Endothelial cell of umbilical vein (primary cell): ENCODE measurements at regions not wholly inside any gene's neighbourhood (a gene's known extent, or its start where the extent isn't known, plus 50 kb on each side); places are given as distances from the start of the nearest gene placed in this dataset.
A peak's percentile ranks its signal among the peaks of the same experiment; 100 is the strongest.

Source experiments
- BruUV-seq: library from RNA; stranded (reverse); fragments of 400-500 nt; replicated peaks from 2 replicates; lab custom pipeline; 2021; lab: Mats Ljungman, UMichigan
- CTCF ChIA-PET: fragments of 300-600, 350-600 bp; sonication (Branson Sonifier 250); formaldehyde crosslinking; loops from one replicate; lab custom pipeline; 2021; ENCODE audit warnings: antibody characterized with exemption, inconsistent platforms; lab: Charles Lee
- POLR2A ChIA-PET: fragments of 300-600, 350-600 bp; sonication (Branson Sonifier 250); formaldehyde crosslinking; loops from one replicate; lab custom pipeline; 2021; ENCODE audit warnings: antibody characterized with exemption, inconsistent platforms; lab: Charles Lee
- DNase-seq: peaks from one replicate; pipeline ENCODE4 v3.0.0-alpha.2; 2011; ENCODE audit warnings: low read depth, low spot score
- FAIRE-seq: peaks from 2 replicates; lab custom pipeline; 2011; peaks lifted over from hg19 to GRCh38; lab: Jason Lieb, UNC
- H2AFZ ChIP-seq: 2 replicates; pipeline ENCODE4 v1.6.0; 2012; ENCODE audit warnings: low read depth, low read length, control low read depth, inconsistent platforms
- H3K27ac ChIP-seq: 2 replicates; pipeline ENCODE4 v1.5.1; 2011; ENCODE audit warnings: low read depth, mild to moderate bottlenecking, control low read depth, low read length, moderate library complexity; ENCODE audit not compliant: insufficient read depth
- H3K27me3 ChIP-seq, 2 experiments: 2 replicates each; pipeline versions ENCODE4 v1.6.0 to v1.6.1; 2011; ENCODE audit warnings: low read length in 2 of 2, mixed read lengths in 1 of 2; ENCODE audit not compliant: control insufficient read depth in 2 of 2, insufficient read depth in 2 of 2
- H3K36me3 ChIP-seq, 2 experiments: 2 replicates in 1 of 2; 3 replicates in 1 of 2; pipeline ENCODE4 v1.5.1; 2011; ENCODE audit warnings: low read length in 2 of 2, mild to moderate bottlenecking in 1 of 2, moderate library complexity in 1 of 2; ENCODE audit not compliant: control insufficient read depth in 2 of 2, insufficient read depth in 2 of 2; ENCODE audit errors: extremely low read depth in 1 of 2
- H3K4me1 ChIP-seq: 3 replicates; pipeline ENCODE4 v1.5.1; 2011; ENCODE audit warnings: mild to moderate bottlenecking, low read length; ENCODE audit not compliant: control insufficient read depth, insufficient read depth; ENCODE audit errors: extremely low read depth
- H3K4me2 ChIP-seq: 2 replicates; pipeline ENCODE4 v1.6.1; 2011; ENCODE audit warnings: low read length, control low read depth, mixed read lengths; ENCODE audit not compliant: insufficient read depth
- H3K4me3 ChIP-seq, 3 experiments: fragments of 200-600 bp in 1 of 3; sonication (generic), shearing (Covaris generic) in 1 of 3; replicated peaks in 1 of 3; 2 replicates each; pipeline ENCODE4 v1.5.1; 2011 to 2016; ENCODE audit warnings: control low read depth in 3 of 3, low read length in 3 of 3, mild to moderate bottlenecking in 2 of 3, inconsistent platforms in 1 of 3, low read depth in 1 of 3, moderate library complexity in 1 of 3; ENCODE audit not compliant: insufficient read depth in 1 of 3
- H3K79me2 ChIP-seq: 2 replicates; pipeline ENCODE4 v1.6.0; 2012; ENCODE audit warnings: low read length, inconsistent platforms; ENCODE audit not compliant: control insufficient read depth, insufficient read depth
- H3K9ac ChIP-seq: replicated peaks from 2 replicates; pipeline ENCODE3; 2011; ENCODE audit warnings: low read length, control low read depth; ENCODE audit not compliant: insufficient read depth; ENCODE audit errors: extremely low read depth
- H3K9me1 ChIP-seq: replicated peaks from 3 replicates; pipeline ENCODE4 v1.6.0; 2011; ENCODE audit warnings: mild to moderate bottlenecking, low read length; ENCODE audit not compliant: control insufficient read depth, insufficient read depth; ENCODE audit errors: extremely low read depth
- H3K9me3 ChIP-seq: replicated peaks from 2 replicates; pipeline ENCODE4 v1.5.1; 2012; ENCODE audit warnings: low read length, inconsistent platforms; ENCODE audit not compliant: control insufficient read depth, insufficient read depth
- H4K20me1 ChIP-seq: replicated peaks from 2 replicates; pipeline ENCODE3; 2011; ENCODE audit warnings: mild to moderate bottlenecking, low read length; ENCODE audit not compliant: control insufficient read depth, insufficient read depth; ENCODE audit errors: extremely low read depth
- FOS ChIP-seq: IDR thresholded peaks from 2 replicates; pipeline ENCODE4 v1.6.1; 2011; ENCODE audit warnings: mild to moderate bottlenecking, low read length, moderate library complexity, borderline replicate concordance; ENCODE audit not compliant: insufficient read depth
- GATA2 ChIP-seq: IDR thresholded peaks from 2 replicates; pipeline ENCODE4 v1.7.0; 2011; ENCODE audit warnings: low read depth, mild to moderate bottlenecking, moderate library complexity, mixed read lengths, low read length; ENCODE audit not compliant: insufficient read length, insufficient read depth
- MAX ChIP-seq: IDR thresholded peaks from 2 replicates; pipeline ENCODE4 v1.6.1; 2011; ENCODE audit not compliant: insufficient read depth, insufficient read length
- MYC ChIP-seq: IDR thresholded peaks from one replicate; pipeline ENCODE4 v1.6.1; 2011; ENCODE audit warnings: mild to moderate bottlenecking, low read depth, low read length
- dilution Hi-C: fragments of 300-500 bp; cut with MboI; formaldehyde crosslinking; loops from one replicate; pipeline ENCODE4 v1.15.0; 2019; ENCODE audit warnings: low sequenced_read_pairs; ENCODE audit not compliant: extremely low pct_ligation_motif_present
- intact Hi-C: fragments of 100-400 bp; cut with micrococcal nuclease; formaldehyde crosslinking; loops from one replicate; pipeline ENCODE4 v1.10.0; 2022

DNA sequence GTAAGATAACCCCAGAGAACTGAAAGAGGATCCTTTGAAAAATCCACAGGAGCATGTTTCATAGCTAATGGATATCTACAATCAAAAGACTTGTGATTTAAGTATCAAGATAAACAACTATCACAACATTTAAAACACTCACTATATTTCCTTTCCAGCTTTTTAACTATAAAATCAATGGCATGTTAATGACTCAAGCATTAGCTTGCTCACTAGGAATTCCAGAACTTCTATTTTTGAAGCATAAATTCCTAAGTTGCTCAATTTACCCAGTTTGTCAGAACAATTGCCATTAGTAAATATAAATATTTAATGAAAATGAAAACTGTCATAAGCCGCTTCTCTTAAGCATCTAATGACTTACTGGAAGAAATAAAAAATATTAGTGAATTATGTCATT, 355.3 kb downstream of the PRELID2 start:
- H3K4me2 ChIP-seq, result peak overlapping the region; percentile 7
- no peaks in the 10 kb centered on the region for H4K20me1 ChIP-seq
- intact Hi-C loops (loop anchor here (10.0 kb wide), 1 partner anchor 345 kb away; no protein-coding TSS in a partner anchor), dilution Hi-C loops (no loop called here)
- no TSS peak for BruUV-seq
- H3K27me3 ChIP-seq, result no peaks in the 10 kb centered on the region
- no peaks in the 10 kb centered on the region for H3K9me1 ChIP-seq
- TF ChIP-seq FOS (peak; percentile 11), MYC (no peak)
- no peaks in the 10 kb centered on the region for H3K36me3 ChIP-seq
- peak overlapping the region; percentile 15 for H3K27ac ChIP-seq
- no peak overlapping the region for H3K9ac ChIP-seq
- H3K79me2 ChIP-seq, result no peaks in the 10 kb centered on the region
- H3K4me1 ChIP-seq, result peaks cover 21% of the 10 kb centered on the region
- no peaks in the 10 kb centered on the region for H3K9me3 ChIP-seq
- no peak overlapping the region for H2AFZ ChIP-seq
- CTCF ChIA-PET, result interaction anchor here (0.6 to 1.9 kb wide), 3 partner anchors 16 to 1276 kb away, joined by 3 to 5 read pairs (median 3); no protein-coding TSS in a partner anchor
- POLR2A ChIA-PET, result no interaction called here
- DNase-seq (no peak), FAIRE-seq (no peak)
- no peak overlapping the region for H3K4me3 ChIP-seq

DNA sequence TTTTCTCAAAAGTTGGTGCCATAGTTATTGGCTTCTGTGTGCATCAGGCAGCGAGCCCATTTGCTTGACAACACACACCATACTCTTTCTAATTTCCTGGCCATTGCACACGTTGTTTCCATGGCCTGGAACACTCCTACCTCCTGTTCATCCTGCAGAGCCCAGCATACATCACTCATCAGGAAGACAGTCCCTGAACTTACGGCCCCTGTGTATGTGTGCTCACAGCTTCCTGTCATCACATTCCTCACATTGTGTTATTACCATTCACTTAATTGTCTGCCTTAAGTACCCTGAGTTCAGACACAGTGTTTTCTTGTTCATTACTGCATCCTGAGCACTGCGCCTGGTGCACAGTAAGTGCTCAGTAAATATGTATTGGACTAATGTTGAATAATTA, 355.9 kb downstream of the PRELID2 start:
- ChIA-PET POLR2A (no interaction called here), CTCF (interaction anchor here (1.1 to 1.9 kb wide), 3 partner anchors 17 to 1275 kb away, joined by 3 to 5 read pairs (median 3); no protein-coding TSS in a partner anchor)
- Histone ChIP-seq H3K4me1 (peaks cover 19% of the 10 kb centered on the region), H3K9me3 (no peaks in the 10 kb centered on the region), H3K27me3 (no peaks in the 10 kb centered on the region), H3K36me3 (no peaks in the 10 kb centered on the region), H3K9me1 (no peaks in the 10 kb centered on the region), H4K20me1 (no peaks in the 10 kb centered on the region), H3K79me2 (no peaks in the 10 kb centered on the region), H3K4me2 (no peak overlapping the region), H2AFZ (peak overlapping the region; percentile 43), H3K9ac (no peak overlapping the region), H3K4me3 (no peak overlapping the region), H3K27ac (peak overlapping the region; percentile 15)
- dilution Hi-C loops, result no loop called here
- DNase-seq (peak; percentile 44), FAIRE-seq (peak; percentile 72)
- intact Hi-C loops, result no loop called here
- TF ChIP-seq FOS (peak; percentile 46), MAX (no peak), GATA2 (peak; percentile 13)
- no TSS peak for BruUV-seq
